Mesendoderm (in vitro differentiated cells): ENCODE measurements at regions not wholly inside any gene's neighbourhood (a gene's known extent, or its start where the extent isn't known, plus 50 kb on each side); places are given as distances from the start of the nearest gene placed in this dataset.

Source experiments
- DNase-seq: peaks from one replicate; pipeline ENCODE4 v3.0.0; 2013
- H2AK5ac ChIP-seq: 2 replicates; pipeline ENCODE4 v1.6.1; 2013; ENCODE audit warnings: low read length, inconsistent platforms
- H2BK120ac ChIP-seq: 2 replicates; pipeline ENCODE4 v1.6.1; 2013; ENCODE audit warnings: low read depth, mild to moderate bottlenecking, low read length, moderate library complexity, mixed read lengths
- H2BK15ac ChIP-seq: replicated peaks from 2 replicates; pipeline ENCODE4 v1.6.1; 2013; ENCODE audit warnings: low read depth, mild to moderate bottlenecking, moderate library complexity
- H2BK5ac ChIP-seq: 2 replicates; pipeline ENCODE4 v1.6.1; 2013; ENCODE audit warnings: low read length, inconsistent platforms
- H3K18ac ChIP-seq: 2 replicates; pipeline ENCODE4 v1.6.1; 2013; ENCODE audit warnings: mild to moderate bottlenecking, low read length, mixed read lengths
- H3K23ac ChIP-seq: one replicate; pipeline ENCODE4 v1.6.1; 2013; ENCODE audit warnings: low read length
- H3K27ac ChIP-seq: 2 replicates; pipeline ENCODE4 v1.5.1; 2013; ENCODE audit warnings: low read depth, mild to moderate bottlenecking, inconsistent platforms, low read length, moderate library complexity
- H3K27me3 ChIP-seq: 2 replicates; pipeline ENCODE4 v1.6.1; 2013; ENCODE audit warnings: low read length, control low read depth, mild to moderate bottlenecking, inconsistent platforms; ENCODE audit not compliant: insufficient read depth, poor library complexity
- H3K36me3 ChIP-seq: 2 replicates; pipeline ENCODE4 v1.6.1; 2013; ENCODE audit warnings: low read length, inconsistent platforms; ENCODE audit not compliant: control insufficient read depth, insufficient read depth
- H3K4ac ChIP-seq: one replicate; pipeline ENCODE4 v1.6.1; 2013; ENCODE audit warnings: low read depth, mild to moderate bottlenecking, low read length, moderate library complexity
- H3K4me1 ChIP-seq: 2 replicates; pipeline ENCODE4 v1.6.1; 2013; ENCODE audit warnings: low read depth, low read length, inconsistent platforms; ENCODE audit not compliant: control insufficient read depth
- H3K4me2 ChIP-seq: 2 replicates; pipeline ENCODE4 v1.6.1; 2013; ENCODE audit warnings: low read length
- H3K4me3 ChIP-seq: 2 replicates; pipeline ENCODE4 v1.5.1; 2013; ENCODE audit warnings: mild to moderate bottlenecking, low read length
- H3K56ac ChIP-seq: one replicate; pipeline ENCODE4 v1.6.1; 2013; ENCODE audit warnings: low read length
- H3K79me1 ChIP-seq: 2 replicates; pipeline ENCODE4 v1.6.1; 2013; ENCODE audit warnings: low read length, inconsistent platforms
- H3K79me2 ChIP-seq: 2 replicates; pipeline ENCODE4 v1.6.1; 2013; ENCODE audit warnings: mild to moderate bottlenecking, low read length; ENCODE audit not compliant: control insufficient read depth, insufficient read depth
- H3K9ac ChIP-seq: 2 replicates; pipeline ENCODE4 v1.6.1; 2013; ENCODE audit warnings: low read length, inconsistent platforms
- H4K5ac ChIP-seq: one replicate; pipeline ENCODE4 v1.6.1; 2013; ENCODE audit warnings: low read length
- H4K8ac ChIP-seq: one replicate; pipeline ENCODE4 v1.6.1; 2013; ENCODE audit warnings: low read depth, mild to moderate bottlenecking, control low read depth, low read length, moderate library complexity
- WGBS: extraction: QIAGEN DNeasy Blood & Tissue Kit; methylation state at CpG from one replicate; pipeline ENCODE4 v1.1.7; 2013; ENCODE audit warnings: low lambda C conversion rate, missing lambda C conversion rate; ENCODE audit not compliant: insufficient coverage; ENCODE audit errors: extremely low coverage; 5-methylcytosine and 5-hydroxymethylcytosine counted together

DNA sequence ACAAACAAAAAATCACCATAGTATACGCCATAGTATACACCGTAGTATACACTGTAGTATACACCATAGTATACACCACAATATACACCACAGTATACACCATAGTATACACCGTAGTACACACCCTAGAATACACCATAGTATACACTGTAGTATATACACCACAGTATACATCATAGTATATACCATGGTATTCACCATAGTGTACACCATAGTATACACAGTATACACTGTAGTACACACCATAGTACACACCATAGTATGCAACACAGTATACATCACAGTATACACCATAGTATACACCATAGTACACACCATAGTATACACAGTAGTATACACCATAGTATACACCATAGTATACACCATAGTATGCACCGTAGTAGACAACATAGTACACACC is 157.6 kb upstream of the ADARB2 start:
- Histone ChIP-seq H2BK15ac (no peak overlapping the region), H4K8ac (no peak overlapping the region), H3K36me3 (no peaks in the 10 kb centered on the region), H3K27me3 (no peaks in the 10 kb centered on the region), H3K79me2 (no peaks in the 10 kb centered on the region), H2BK5ac (no peak overlapping the region), H3K23ac (no peak overlapping the region), H3K4me3 (no peak overlapping the region), H3K9ac (no peak overlapping the region), H3K4ac (no peak overlapping the region), H2AK5ac (no peak overlapping the region), H2BK120ac (no peak overlapping the region), H3K27ac (no peak overlapping the region), H4K5ac (no peak overlapping the region), H3K18ac (no peak overlapping the region), H3K4me1 (no peaks in the 10 kb centered on the region), H3K56ac (no peak overlapping the region), H3K79me1 (no peaks in the 10 kb centered on the region), H3K4me2 (no peak overlapping the region)
- no peak for DNase-seq
- WGBS, result no CpG with 5 or more reads among the region's 4 CpGs

DNA sequence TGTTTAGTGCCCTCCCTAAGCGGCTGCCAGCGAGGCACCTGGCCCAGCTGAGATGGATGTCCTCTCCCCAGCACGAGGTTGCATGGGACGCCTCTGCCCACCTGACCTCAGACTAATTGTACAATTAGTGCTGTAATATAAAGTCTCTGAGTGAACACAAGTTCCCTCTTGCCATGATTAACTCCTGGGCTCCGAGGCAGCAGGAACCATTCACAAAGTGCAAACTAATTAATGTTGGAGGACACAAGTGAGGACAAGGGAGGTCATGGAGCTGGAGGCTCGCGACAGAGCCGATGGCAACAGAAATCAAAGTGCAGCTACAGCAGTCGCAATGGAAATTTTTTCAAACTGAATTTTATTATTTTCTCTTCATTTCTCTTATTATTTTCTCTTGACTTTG is 156.6 kb upstream of the ADARB2 start:
- H3K4me3 ChIP-seq, result no peak overlapping the region
- no peak overlapping the region for H2BK5ac ChIP-seq
- no peak overlapping the region for H2BK120ac ChIP-seq
- no peak overlapping the region for H3K4ac ChIP-seq
- H3K9ac ChIP-seq, result no peak overlapping the region
- no peak overlapping the region for H2BK15ac ChIP-seq
- no peak overlapping the region for H3K18ac ChIP-seq
- H3K56ac ChIP-seq, result no peak overlapping the region
- no peaks in the 10 kb centered on the region for H3K79me1 ChIP-seq
- no peaks in the 10 kb centered on the region for H3K27me3 ChIP-seq
- no peak overlapping the region for H3K27ac ChIP-seq
- no peaks in the 10 kb centered on the region for H3K4me1 ChIP-seq
- no peak overlapping the region for H2AK5ac ChIP-seq
- no peaks in the 10 kb centered on the region for H3K79me2 ChIP-seq
- no CpG with 5 or more reads among the region's 9 CpGs for WGBS
- DNase-seq, result no peak
- no peak overlapping the region for H4K8ac ChIP-seq
- H3K4me2 ChIP-seq, result no peak overlapping the region
- H4K5ac ChIP-seq, result no peak overlapping the region
- no peaks in the 10 kb centered on the region for H3K36me3 ChIP-seq
- H3K23ac ChIP-seq, result no peak overlapping the region

DNA sequence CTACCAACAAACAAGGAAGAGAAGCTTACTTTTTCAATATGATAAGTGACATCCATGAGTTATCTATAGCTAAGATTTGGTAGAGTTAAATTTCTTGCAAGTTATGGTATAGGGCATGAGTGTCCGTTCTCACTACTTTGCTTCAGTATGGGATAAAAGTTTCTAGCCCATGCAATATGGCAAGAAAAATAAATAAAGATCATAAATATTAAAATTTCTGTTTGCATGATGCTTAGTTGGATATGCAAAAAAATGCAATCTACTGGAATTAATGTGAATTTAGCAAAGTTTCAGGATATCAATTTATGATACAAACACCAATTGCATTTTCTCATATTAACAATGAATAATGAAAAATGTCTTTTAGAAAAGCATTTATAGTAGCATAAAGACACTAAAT is 148.7 kb upstream of the ADARB2 start:
- Histone ChIP-seq H2BK5ac (no peak overlapping the region), H3K23ac (no peak overlapping the region), H2BK15ac (no peak overlapping the region), H2BK120ac (no peak overlapping the region), H3K27me3 (no peaks in the 10 kb centered on the region), H3K4me2 (no peak overlapping the region), H4K5ac (no peak overlapping the region), H4K8ac (no peak overlapping the region), H3K9ac (no peak overlapping the region), H3K36me3 (no peaks in the 10 kb centered on the region), H3K79me2 (no peaks in the 10 kb centered on the region), H3K4me3 (no peak overlapping the region), H3K79me1 (no peaks in the 10 kb centered on the region), H3K27ac (no peak overlapping the region), H2AK5ac (no peak overlapping the region), H3K4me1 (no peaks in the 10 kb centered on the region), H3K18ac (no peak overlapping the region), H3K56ac (no peak overlapping the region), H3K4ac (no peak overlapping the region)
- no CpG with 5 or more reads among the region's 1 CpG for WGBS
- no peak for DNase-seq

DNA sequence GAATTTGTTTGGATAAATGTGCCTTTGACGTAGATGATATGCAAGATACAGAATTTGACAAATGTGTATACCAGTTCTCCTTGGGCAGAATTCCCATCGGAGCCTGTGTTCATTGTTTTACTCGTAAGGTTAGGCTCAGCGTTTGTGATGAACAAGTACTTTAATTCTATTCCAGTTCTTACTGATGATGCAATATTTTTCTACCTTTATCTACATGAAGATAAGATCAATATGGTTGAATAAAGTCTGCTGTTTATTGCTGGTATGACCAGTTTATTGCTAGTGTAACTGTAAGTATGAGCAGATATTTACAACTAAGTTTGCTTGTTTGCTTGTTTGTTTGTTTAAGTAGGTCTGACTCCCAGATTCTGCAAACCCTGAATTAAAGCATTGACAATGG is 145.4 kb upstream of the ADARB2 start:
- no CpG with 5 or more reads among the region's 4 CpGs for WGBS
- H3K4me3 ChIP-seq, result no peak overlapping the region
- H3K23ac ChIP-seq, result no peak overlapping the region
- H4K8ac ChIP-seq, result no peak overlapping the region
- no peaks in the 10 kb centered on the region for H3K79me2 ChIP-seq
- no peak overlapping the region for H2BK15ac ChIP-seq
- no peak overlapping the region for H3K56ac ChIP-seq
- no peak overlapping the region for H3K4ac ChIP-seq
- no peak overlapping the region for H4K5ac ChIP-seq
- H3K4me2 ChIP-seq, result no peak overlapping the region
- no peak overlapping the region for H3K9ac ChIP-seq
- no peak overlapping the region for H2BK120ac ChIP-seq
- H3K36me3 ChIP-seq, result no peaks in the 10 kb centered on the region
- H2AK5ac ChIP-seq, result no peak overlapping the region
- H3K79me1 ChIP-seq, result no peaks in the 10 kb centered on the region
- H3K4me1 ChIP-seq, result no peaks in the 10 kb centered on the region
- H3K18ac ChIP-seq, result no peak overlapping the region
- H3K27me3 ChIP-seq, result no peaks in the 10 kb centered on the region
- no peak overlapping the region for H2BK5ac ChIP-seq
- H3K27ac ChIP-seq, result no peak overlapping the region
- DNase-seq, result no peak

DNA sequence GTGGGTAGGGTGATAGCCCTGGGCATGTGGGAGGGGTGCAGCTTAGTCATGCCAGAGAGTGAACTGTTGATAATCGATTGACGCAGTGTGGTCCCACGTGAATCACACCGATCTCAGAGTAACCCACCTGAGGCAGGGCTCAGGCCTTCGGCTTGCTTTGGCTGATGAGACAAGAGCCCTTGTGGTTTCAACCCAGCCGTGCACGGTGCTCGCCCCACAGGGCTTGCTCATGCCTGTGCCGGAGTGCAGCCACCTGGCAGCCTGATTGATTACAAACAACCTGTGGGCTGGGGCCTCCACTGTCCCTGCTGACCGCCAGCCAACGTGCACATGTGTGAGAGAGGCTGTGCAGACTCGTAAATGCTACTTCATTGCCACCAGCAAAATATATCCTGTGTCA is 144.9 kb upstream of the ADARB2 start:
- no peaks in the 10 kb centered on the region for H3K79me1 ChIP-seq
- no peak for DNase-seq
- no peak overlapping the region for H3K27ac ChIP-seq
- H4K8ac ChIP-seq, result no peak overlapping the region
- no peaks in the 10 kb centered on the region for H3K27me3 ChIP-seq
- no CpG with 5 or more reads among the region's 12 CpGs for WGBS
- no peaks in the 10 kb centered on the region for H3K36me3 ChIP-seq
- H2AK5ac ChIP-seq, result no peak overlapping the region
- H3K23ac ChIP-seq, result no peak overlapping the region
- H3K4ac ChIP-seq, result no peak overlapping the region
- no peaks in the 10 kb centered on the region for H3K4me1 ChIP-seq
- H3K79me2 ChIP-seq, result no peaks in the 10 kb centered on the region
- H2BK15ac ChIP-seq, result no peak overlapping the region
- H3K56ac ChIP-seq, result no peak overlapping the region
- H3K18ac ChIP-seq, result no peak overlapping the region
- H2BK5ac ChIP-seq, result no peak overlapping the region
- no peak overlapping the region for H2BK120ac ChIP-seq
- no peak overlapping the region for H3K4me2 ChIP-seq
- no peak overlapping the region for H4K5ac ChIP-seq
- no peak overlapping the region for H3K4me3 ChIP-seq
- H3K9ac ChIP-seq, result no peak overlapping the region

DNA sequence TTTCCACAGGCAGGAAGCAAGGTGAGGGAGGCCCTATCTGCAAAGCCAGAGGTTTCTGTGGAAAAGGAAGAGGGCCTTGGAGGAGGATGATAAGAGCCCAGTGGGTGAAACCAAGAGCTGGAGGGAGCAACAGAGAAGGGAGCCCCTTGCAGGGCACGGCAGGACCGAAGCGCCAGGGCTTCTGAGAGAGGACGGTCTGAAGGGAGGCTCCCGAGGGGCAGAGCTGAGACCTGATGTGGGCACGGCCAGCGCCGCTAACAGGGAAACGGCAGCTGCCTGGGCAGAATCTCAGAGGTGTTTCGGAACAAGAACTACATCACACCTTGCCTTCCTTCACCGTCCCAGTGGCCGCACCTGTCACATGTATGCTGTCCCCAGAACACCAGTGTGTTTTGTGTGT is 144.3 kb upstream of the ADARB2 start:
- Histone ChIP-seq H3K27me3 (no peaks in the 10 kb centered on the region), H4K5ac (no peak overlapping the region), H2BK5ac (no peak overlapping the region), H3K18ac (no peak overlapping the region), H2BK15ac (no peak overlapping the region), H3K4me2 (no peak overlapping the region), H3K56ac (no peak overlapping the region), H3K4ac (no peak overlapping the region), H2AK5ac (no peak overlapping the region), H3K79me1 (no peaks in the 10 kb centered on the region), H3K79me2 (no peaks in the 10 kb centered on the region), H3K27ac (no peak overlapping the region), H3K9ac (no peak overlapping the region), H3K4me3 (no peak overlapping the region), H2BK120ac (no peak overlapping the region), H3K36me3 (no peaks in the 10 kb centered on the region), H3K4me1 (no peaks in the 10 kb centered on the region), H4K8ac (no peak overlapping the region), H3K23ac (no peak overlapping the region)
- no peak for DNase-seq
- no CpG with 5 or more reads among the region's 12 CpGs for WGBS
